K562 (cell line): ENCODE measurements at regions not wholly inside any gene's neighbourhood (a gene's known extent, or its start where the extent isn't known, plus 50 kb on each side); places are given as distances from the start of the nearest gene placed in this dataset.

ENCODE experiments used
- ATAC-seq: fragments of 200-7000 bp; cut with Tn5 transposase; 3 replicates; pipeline ENCODE4 v1.9.1; 2020; ENCODE audit warnings: moderate library complexity
- BruUV-seq: library from RNA; stranded (reverse); fragments of 400-500 nt; replicated peaks from 2 replicates; lab custom pipeline; 2021; lab: Mats Ljungman, UMichigan
- CTCF ChIA-PET: fragments of 300-600 bp; formaldehyde crosslinking; extraction: SDS; loops from one replicate; lab custom pipeline; 2021; ENCODE audit warnings: low intra/inter-chr PET ratio; lab: Yijun Ruan, JAX
- POLR2A ChIA-PET: fragments of 300-600, 350-650 bp; sonication (Branson Sonifier 250); formaldehyde crosslinking; extraction: SDS; loops from one replicate; lab custom pipeline; 2021; ENCODE audit warnings: antibody characterized with exemption, inconsistent platforms; lab: Yijun Ruan, JAX
- DNase-seq, 4 experiments: peaks; one replicate each; pipeline versions ENCODE4 v3.0.0 to v3.0.0-alpha.2; 2011 to 2018; ENCODE audit warnings: low spot score in 3 of 4, mixed read lengths in 3 of 4; ENCODE audit errors: extremely low read depth in 1 of 4
- FAIRE-seq: peaks from 2 replicates; lab custom pipeline; 2011; peaks lifted over from hg19 to GRCh38; lab: Jason Lieb, UNC
- H2AFZ ChIP-seq: 2 replicates; pipeline ENCODE4 v1.6.0; 2011; ENCODE audit warnings: low read depth, low read length, control low read depth, inconsistent platforms
- H3K27ac ChIP-seq: fragments of 200-600 bp; 3 replicates; pipeline ENCODE4 v1.8.0; 2011; ENCODE audit warnings: low read depth, mild to moderate bottlenecking, control low read depth, inconsistent platforms, low read length, moderate library complexity, mixed read lengths; ENCODE audit errors: extremely low read depth
- H3K27me3 ChIP-seq, 2 experiments: fragments of 300-600 bp in 1 of 2; 2 replicates in 1 of 2; 3 replicates in 1 of 2; pipeline versions ENCODE4 v1.6.0 to v1.8.0; 2011; ENCODE audit warnings: inconsistent platforms in 2 of 2, low read length in 2 of 2, mild to moderate bottlenecking in 1 of 2, mixed read lengths in 1 of 2, moderate library complexity in 1 of 2; ENCODE audit not compliant: control insufficient read depth in 2 of 2, insufficient read depth in 2 of 2
- H3K36me3 ChIP-seq: fragments of 300-600 bp; 3 replicates; pipeline ENCODE4 v1.8.0; 2011; ENCODE audit warnings: mild to moderate bottlenecking, low read length, inconsistent platforms; ENCODE audit not compliant: control insufficient read depth, insufficient read depth
- H3K4me1 ChIP-seq, 2 experiments: fragments of 200-600 bp in 1 of 2; replicated peaks in 1 of 2; 2 replicates in 1 of 2; 3 replicates in 1 of 2; pipeline versions ENCODE4 v1.5.1 to v1.8.0; 2011; ENCODE audit warnings: inconsistent platforms in 2 of 2, low read length in 2 of 2, mild to moderate bottlenecking in 1 of 2, mixed read lengths in 1 of 2, moderate library complexity in 1 of 2; ENCODE audit not compliant: control insufficient read depth in 2 of 2, insufficient read depth in 2 of 2
- H3K4me2 ChIP-seq: 2 replicates; pipeline ENCODE4 v1.6.1; 2011; ENCODE audit warnings: low read length, control low read depth, inconsistent platforms, mixed read lengths; ENCODE audit not compliant: insufficient read depth
- H3K4me3 ChIP-seq: fragments of 200-600 bp; sonication (generic), shearing (Covaris generic); 2 replicates; pipeline ENCODE4 v1.5.1; 2016; ENCODE audit warnings: control low read depth, inconsistent platforms
- H3K79me2 ChIP-seq: fragments of 200-600 bp; 3 replicates; pipeline ENCODE4 v1.8.0; 2011; ENCODE audit warnings: low read length, inconsistent platforms; ENCODE audit not compliant: control insufficient read depth, insufficient read depth
- H3K9ac ChIP-seq, 2 experiments: 2 replicates each; pipeline versions ENCODE4 v1.6.0 to v1.6.1; 2011; ENCODE audit warnings: low read depth in 2 of 2, low read length in 2 of 2, control low read depth in 1 of 2, inconsistent platforms in 1 of 2, mild to moderate bottlenecking in 1 of 2, mixed read lengths in 1 of 2; ENCODE audit not compliant: insufficient read depth in 1 of 2
- H3K9me1 ChIP-seq: one replicate; pipeline ENCODE4 v1.6.0; 2011; ENCODE audit warnings: inconsistent platforms, mild to moderate bottlenecking, low read length, moderate library complexity; ENCODE audit not compliant: control insufficient read depth, insufficient read depth
- H3K9me3 ChIP-seq: replicated peaks from 2 replicates; pipeline ENCODE4 v1.5.1; 2011; ENCODE audit warnings: low read depth, low read length, inconsistent platforms; ENCODE audit not compliant: control insufficient read depth, insufficient read depth
- H4K20me1 ChIP-seq: replicated peaks from 2 replicates; pipeline ENCODE4 v1.6.1; 2011; ENCODE audit warnings: low read length, inconsistent platforms, mixed read lengths; ENCODE audit not compliant: control insufficient read depth, insufficient read depth
- ARHGAP35 ChIP-seq: fragments of 450-650 bp; IDR thresholded peaks from 2 replicates; pipeline ENCODE4 v1.6.1; 2018; ENCODE audit not compliant: partially characterized antibody
- FOXA3 ChIP-seq, 2 experiments: fragments of 450-650 bp in 1 of 2; sonication (generic) in 1 of 2; formaldehyde crosslinking; IDR thresholded peaks in 1 of 2; conservative IDR thresholded peaks in 1 of 2; 2 replicates each; pipeline versions ENCODE4 v1.4.0 to v1.8.0; 2020 to 2022; ENCODE audit warnings: mild to moderate bottlenecking in 2 of 2, missing genetic modification reagents in 1 of 2
- FOXM1 ChIP-seq, 2 experiments: fragments of 450-650 bp in 1 of 2; sonication (generic) in 1 of 2; formaldehyde crosslinking in 1 of 2; IDR thresholded peaks; 2 replicates each; pipeline versions ENCODE4 v1.6.1 to v1.9.0; 2017 to 2022; ENCODE audit warnings: low read depth in 2 of 2, mild to moderate bottlenecking in 2 of 2, missing genetic modification reagents in 1 of 2, moderate library complexity in 1 of 2
- NCOA6 ChIP-seq: fragments of 450-650 bp; IDR thresholded peaks from 2 replicates; pipeline ENCODE4 v1.6.1; 2017; ENCODE audit warnings: mild to moderate bottlenecking
- NR2F6 ChIP-seq: fragments of 450-650 bp; formaldehyde crosslinking; IDR thresholded peaks from 2 replicates; pipeline ENCODE4 v1.4.0; 2020; ENCODE audit warnings: mild to moderate bottlenecking
- RBM14 ChIP-seq: fragments of 200-400 bp; formaldehyde crosslinking; IDR thresholded peaks from 2 replicates; pipeline ENCODE4 v1.6.1; 2018; ENCODE audit warnings: low read depth, mild to moderate bottlenecking, low read length, moderate library complexity, borderline replicate concordance; ENCODE audit not compliant: insufficient read depth
- SMAD3 ChIP-seq: fragments of 450-650 bp; formaldehyde crosslinking; conservative IDR thresholded peaks from 2 replicates; pipeline ENCODE4 v1.4.0; 2020; ENCODE audit warnings: mild to moderate bottlenecking
- TARDBP ChIP-seq: fragments of 450-650 bp; IDR thresholded peaks from 2 replicates; pipeline ENCODE4 v1.6.1; 2016
- TRIM25 ChIP-seq: fragments of 450-650 bp; IDR thresholded peaks from 2 replicates; pipeline ENCODE4 v1.7.0; 2016; ENCODE audit warnings: borderline replicate concordance
- YBX1 ChIP-seq: fragments of 450-650 bp; IDR thresholded peaks from 2 replicates; pipeline ENCODE4 v1.7.1; 2016; ENCODE audit warnings: mild to moderate bottlenecking
- ZMIZ1 ChIP-seq, 2 experiments: fragments of 150-350 bp in 1 of 2; IDR thresholded peaks; 2 replicates each; pipeline ENCODE4 v1.6.1; 2012 to 2016; ENCODE audit warnings: low read depth in 2 of 2, low read length in 2 of 2, mild to moderate bottlenecking in 1 of 2, moderate library complexity in 1 of 2
- ZNF436 ChIP-seq: fragments of 250-450, 450-650 bp; sonication (Bioruptor Pico); formaldehyde crosslinking; IDR thresholded peaks from 2 replicates; pipeline ENCODE4 v1.7.0; 2020; ENCODE audit warnings: mild to moderate bottlenecking
- WGBS: fragments of 100-300 bp; shearing (Covaris generic); methylation state at CpG from one replicate; pipeline ENCODE4 v1.1.6; 2016; ENCODE audit warnings: low coverage, mixed read lengths; ENCODE audit not compliant: insufficient coverage; ENCODE audit errors: missing lambda C conversion rate; 5-methylcytosine and 5-hydroxymethylcytosine counted together
- in situ Hi-C: fragments of 300-500 bp; cut with MboI; formaldehyde crosslinking; loops from 4 replicates; pipeline ENCODE4 v1.15.0; 2018; ENCODE audit warnings: inconsistent platforms, mixed read lengths
- intact Hi-C: fragments of 100-400 bp; cut with micrococcal nuclease; formaldehyde crosslinking; loops from 2 replicates; pipeline ENCODE4 v1.14.2; 2022

GRCh38 chr13:58434943-58435342 is 803.4 kb downstream of the PCDH17 start:
- Histone ChIP-seq H3K4me1 (no peaks in the 10 kb centered on the region), H3K36me3 (no peaks in the 10 kb centered on the region), H3K9me1 (no peaks in the 10 kb centered on the region), H3K27me3 (no peaks in the 10 kb centered on the region), H3K4me2 (no peak overlapping the region), H2AFZ (no peak overlapping the region), H3K4me3 (no peak overlapping the region), H3K79me2 (no peaks in the 10 kb centered on the region), H3K27ac (no peak overlapping the region), H3K9ac (no peak overlapping the region), H4K20me1 (no peaks in the 10 kb centered on the region), H3K9me3 (no peaks in the 10 kb centered on the region)
- WGBS = 0% methylated on average over 3 of the region's 4 CpGs
- ChIA-PET CTCF (no interaction called here), POLR2A (no interaction called here)
- no peak for ATAC-seq
- no TSS peak for BruUV-seq
- no peak for DNase-seq
- FAIRE-seq = no peak
- in situ Hi-C loops = no loop called here
- no peak for TF ChIP-seq ARHGAP35
- intact Hi-C loops = no loop called here

- DNase-seq (no peak), ATAC-seq (no peak), FAIRE-seq (no peak)
- Histone ChIP-seq H3K36me3 (no peaks in the 10 kb centered on the region), H2AFZ (no peak overlapping the region), H3K9me3 (no peaks in the 10 kb centered on the region), H3K79me2 (no peaks in the 10 kb centered on the region), H3K27ac (no peak overlapping the region), H3K27me3 (no peaks in the 10 kb centered on the region), H3K4me2 (no peak overlapping the region), H3K4me3 (no peak overlapping the region), H3K9ac (no peak overlapping the region), H3K9me1 (no peaks in the 10 kb centered on the region), H3K4me1 (no peaks in the 10 kb centered on the region), H4K20me1 (no peaks in the 10 kb centered on the region)
- 3% methylated on average over 4 of the region's 5 CpGs for WGBS
- in situ Hi-C loops = no loop called here
- intact Hi-C loops = no loop called here
- POLR2A ChIA-PET = no interaction called here
- CTCF ChIA-PET = no interaction called here
- BruUV-seq = no TSS peak
- no peak for TF ChIP-seq SMAD3 (CRISPR knock-in tag)
- TF ChIP-seq TRIM25 = no peak
- no peak for TF ChIP-seq TARDBP
- TF ChIP-seq RBM14 = no peak
- no peak for TF ChIP-seq FOXM1 (IDR thresholded peaks at IDR 0.05; ENCODE audit: low read depth)
- no peak for TF ChIP-seq FOXM1 (CRISPR knock-in tag; IDR thresholded peaks at IDR 0.05; ENCODE audit: low read depth)
- no peak for TF ChIP-seq FOXA3 (CRISPR knock-in tag; conservative IDR thresholded peaks at IDR 0.05 in 1 of 2, IDR thresholded peaks at IDR 0.05 in 1 of 2)
- TF ChIP-seq YBX1 = no peak
- TF ChIP-seq NCOA6 = no peak
- TF ChIP-seq NR2F6 (CRISPR knock-in tag) = no peak
- TF ChIP-seq ZNF436 (CRISPR knock-in tag) = no peak
- TF ChIP-seq ZMIZ1 (IDR thresholded peaks at IDR 0.05; ENCODE audit: low read depth in 2 of 2, low read length in 2 of 2) = no peak
Measured at GRCh38 chr13:58437427-58437826, 805.9 kb downstream of the PCDH17 start.
